Suppressor macrophage treated with lipopolysaccharide for 4 hours (primary cell): ENCODE measurements at regions not wholly inside any gene's neighbourhood (a gene's known extent, or its start where the extent isn't known, plus 50 kb on each side); places are given as distances from the start of the nearest gene placed in this dataset.
A peak's percentile ranks its signal among the peaks of the same experiment; 100 is the strongest.

Experiments used
- DNase-seq: peaks from one replicate; pipeline ENCODE4 v3.0.0-alpha.2; 2020

GRCh38 chr17:73785958-73786743 is 141.9 kb upstream of the SDK2 start:
- no peak for DNase-seq

- DNase-seq = no peak
Measured at GRCh38 chr17:73787076-73788059, 143.1 kb upstream of the SDK2 start.

GRCh38 chr17:73788111-73788510 is 143.9 kb upstream of the SDK2 start:
- DNase-seq = no peak

GRCh38 chr17:73791121-73791520 is 146.9 kb upstream of the SDK2 start:
- DNase-seq = no peak

- no peak for DNase-seq
Measured at GRCh38 chr17:73791631-73792030, 147.4 kb upstream of the SDK2 start.

GRCh38 chr17:73792994-73793393 is 148.7 kb upstream of the SDK2 start:
- no peak for DNase-seq

- no peak for DNase-seq
Measured at GRCh38 chr17:73794336-73794735, 150.1 kb upstream of the SDK2 start.

GRCh38 chr17:73795730-73796129 is 151.5 kb upstream of the SDK2 start:
- no peak for DNase-seq

GRCh38 chr17:73797594-73798110 is 153.4 kb upstream of the SDK2 start:
- DNase-seq = no peak

- DNase-seq = peak; percentile 39
Measured at GRCh38 chr17:73798111-73798748, 154.0 kb upstream of the SDK2 start.

- DNase-seq = no peak
Measured at GRCh38 chr17:73799096-73799495, 154.9 kb upstream of the SDK2 start.

GRCh38 chr17:73799781-73800627 is 155.8 kb upstream of the SDK2 start:
- no peak for DNase-seq

- no peak for DNase-seq
Measured at GRCh38 chr17:73800893-73801292, 156.6 kb upstream of the SDK2 start.

GRCh38 chr17:73801455-73802100 is 157.3 kb upstream of the SDK2 start:
- DNase-seq = no peak

GRCh38 chr17:73802314-73802713 is 158.1 kb upstream of the SDK2 start:
- DNase-seq = no peak

- DNase-seq = no peak
Measured at GRCh38 chr17:73802871-73803270, 158.6 kb upstream of the SDK2 start.

GRCh38 chr17:73803964-73804435 is 159.8 kb upstream of the SDK2 start:
- no peak for DNase-seq

GRCh38 chr17:73806768-73807167 is 162.5 kb upstream of the SDK2 start:
- no peak for DNase-seq

GRCh38 chr17:73813201-73813600 is 169.0 kb upstream of the SDK2 start:
- DNase-seq = no peak

GRCh38 chr17:73814075-73814474 is 169.8 kb upstream of the SDK2 start:
- DNase-seq = no peak

GRCh38 chr17:73815474-73815873 is 171.2 kb upstream of the SDK2 start:
- no peak for DNase-seq
